RWPE2 (cell line): ENCODE measurements at regions not wholly inside any gene's neighbourhood (a gene's known extent, or its start where the extent isn't known, plus 50 kb on each side); places are given as distances from the start of the nearest gene placed in this dataset.

Experiments
- ATAC-seq: fragments of 200-7000 bp; cut with Tn5 transposase; 3 replicates; pipeline ENCODE4 v1.9.1; 2021; ENCODE audit warnings: low read depth
- DNase-seq: peaks from one replicate; pipeline ENCODE4 v3.0.0-alpha.2; 2020; ENCODE audit warnings: low spot score
- H3K27ac ChIP-seq: fragments of 450-650 bp; 2 replicates; pipeline ENCODE4 v1.5.1; 2017; ENCODE audit warnings: mild to moderate bottlenecking; ENCODE audit not compliant: poor library complexity, severe bottlenecking
- H3K27me3 ChIP-seq: fragments of 250-450 bp; sonication (Bioruptor Pico); 2 replicates; pipeline ENCODE4 v1.5.1; 2021; ENCODE audit warnings: mild to moderate bottlenecking, moderate library complexity; ENCODE audit not compliant: insufficient read depth, poor library complexity, severe bottlenecking
- H3K36me3 ChIP-seq: fragments of 250-450 bp; sonication (Bioruptor Pico); 2 replicates; pipeline ENCODE4 v1.5.1; 2020; ENCODE audit warnings: low read depth, mild to moderate bottlenecking, moderate library complexity
- H3K4me1 ChIP-seq: fragments of 250-450 bp; sonication (Bioruptor Pico); 2 replicates; pipeline ENCODE4 v1.5.1; 2021; ENCODE audit warnings: mild to moderate bottlenecking, moderate library complexity; ENCODE audit not compliant: insufficient read depth, poor library complexity, severe bottlenecking
- H3K4me3 ChIP-seq: fragments of 250-450 bp; sonication (Bioruptor Pico); 2 replicates; pipeline ENCODE4 v1.5.1; 2021; ENCODE audit warnings: mild to moderate bottlenecking, moderate library complexity; ENCODE audit not compliant: severe bottlenecking
- H3K9me3 ChIP-seq: fragments of 250-450 bp; sonication (Bioruptor Pico); 2 replicates; pipeline ENCODE4 v1.5.1; 2021; ENCODE audit warnings: mild to moderate bottlenecking, moderate library complexity; ENCODE audit not compliant: severe bottlenecking
- TF ChIP-seq, protein P1 (sequence below): fragments of 450-650 bp; IDR thresholded peaks from one replicate; pipeline ENCODE4 v1.5.1; 2017; ENCODE audit warnings: mild to moderate bottlenecking, moderate library complexity; ENCODE audit not compliant: poor library complexity, severe bottlenecking

DNA sequence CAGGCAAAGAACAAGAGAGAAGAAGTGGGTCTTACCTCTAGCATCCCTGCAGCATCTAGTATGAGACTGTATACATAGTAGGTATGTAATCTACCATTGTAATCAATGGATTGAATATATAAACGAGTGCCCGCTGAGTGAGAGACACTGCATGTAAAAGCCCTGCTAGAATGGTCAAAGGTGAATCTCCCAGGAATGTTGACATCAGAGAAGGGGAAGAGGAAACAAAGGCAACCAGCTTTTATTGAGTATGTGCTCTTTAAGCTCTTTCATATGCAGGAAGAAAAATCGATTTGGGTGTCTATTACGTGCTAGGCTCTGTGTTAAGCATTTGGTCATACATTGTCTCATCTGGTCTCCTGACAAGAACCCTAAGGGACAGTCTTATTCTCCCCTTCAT lies 91.9 kb upstream of the KLHL13 start:
- no peaks in the 10 kb centered on the region for H3K27me3 ChIP-seq
- no peaks in the 10 kb centered on the region for H3K4me1 ChIP-seq
- ATAC-seq = no peak
- DNase-seq = no peak
- no peak overlapping the region for H3K4me3 ChIP-seq
- no peaks in the 10 kb centered on the region for H3K9me3 ChIP-seq
- TF ChIP-seq, protein P1, sequence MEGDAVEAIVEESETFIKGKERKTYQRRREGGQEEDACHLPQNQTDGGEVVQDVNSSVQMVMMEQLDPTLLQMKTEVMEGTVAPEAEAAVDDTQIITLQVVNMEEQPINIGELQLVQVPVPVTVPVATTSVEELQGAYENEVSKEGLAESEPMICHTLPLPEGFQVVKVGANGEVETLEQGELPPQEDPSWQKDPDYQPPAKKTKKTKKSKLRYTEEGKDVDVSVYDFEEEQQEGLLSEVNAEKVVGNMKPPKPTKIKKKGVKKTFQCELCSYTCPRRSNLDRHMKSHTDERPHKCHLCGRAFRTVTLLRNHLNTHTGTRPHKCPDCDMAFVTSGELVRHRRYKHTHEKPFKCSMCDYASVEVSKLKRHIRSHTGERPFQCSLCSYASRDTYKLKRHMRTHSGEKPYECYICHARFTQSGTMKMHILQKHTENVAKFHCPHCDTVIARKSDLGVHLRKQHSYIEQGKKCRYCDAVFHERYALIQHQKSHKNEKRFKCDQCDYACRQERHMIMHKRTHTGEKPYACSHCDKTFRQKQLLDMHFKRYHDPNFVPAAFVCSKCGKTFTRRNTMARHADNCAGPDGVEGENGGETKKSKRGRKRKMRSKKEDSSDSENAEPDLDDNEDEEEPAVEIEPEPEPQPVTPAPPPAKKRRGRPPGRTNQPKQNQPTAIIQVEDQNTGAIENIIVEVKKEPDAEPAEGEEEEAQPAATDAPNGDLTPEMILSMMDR = no peak
- H3K27ac ChIP-seq = no peak overlapping the region
- H3K36me3 ChIP-seq = no peaks in the 10 kb centered on the region

DNA sequence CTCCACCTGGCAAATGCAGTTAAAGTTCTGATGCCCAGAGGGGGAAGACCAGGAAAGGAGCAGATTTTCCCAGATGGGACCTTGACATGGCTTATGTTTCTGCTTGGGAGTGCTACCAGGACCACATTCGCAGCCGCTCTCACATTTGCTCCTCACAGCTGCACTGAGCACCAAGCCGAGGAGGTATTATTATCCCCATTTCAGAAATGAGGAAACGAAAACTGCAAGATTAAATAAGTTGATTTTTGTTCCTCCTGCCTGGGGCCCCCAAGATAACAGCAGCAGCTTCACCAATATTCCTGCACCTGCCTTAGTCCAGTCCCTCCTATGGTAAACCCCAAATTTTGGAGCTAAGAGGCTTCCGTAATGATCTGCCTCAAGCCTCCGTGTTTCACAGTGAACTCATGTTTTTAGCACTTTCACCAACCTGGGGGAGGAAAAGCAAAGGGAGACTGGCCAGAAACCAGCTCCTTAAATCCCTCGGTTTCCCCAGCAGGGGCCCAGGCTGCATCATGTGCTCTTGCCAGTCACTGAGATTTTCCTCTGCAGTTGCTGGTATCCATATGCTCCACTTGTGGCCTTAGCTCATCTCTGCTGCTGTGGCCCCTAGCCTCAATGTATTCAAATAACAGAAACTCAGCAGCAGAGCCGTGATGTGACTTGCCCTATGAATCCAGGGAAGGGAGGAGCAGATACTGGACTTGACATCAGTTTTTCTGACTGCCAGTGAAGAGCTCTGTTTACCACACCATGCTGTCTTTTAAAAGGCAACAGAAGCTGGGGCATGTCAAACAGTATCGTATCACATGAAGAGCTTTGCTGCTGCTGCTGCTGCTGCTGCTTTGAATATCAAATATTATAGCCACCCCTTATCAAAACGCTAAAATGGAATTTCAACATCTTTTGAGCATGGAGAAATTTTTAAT lies 95.5 kb upstream of the KLHL13 start:
- TF ChIP-seq, protein P1 = no peak

DNA sequence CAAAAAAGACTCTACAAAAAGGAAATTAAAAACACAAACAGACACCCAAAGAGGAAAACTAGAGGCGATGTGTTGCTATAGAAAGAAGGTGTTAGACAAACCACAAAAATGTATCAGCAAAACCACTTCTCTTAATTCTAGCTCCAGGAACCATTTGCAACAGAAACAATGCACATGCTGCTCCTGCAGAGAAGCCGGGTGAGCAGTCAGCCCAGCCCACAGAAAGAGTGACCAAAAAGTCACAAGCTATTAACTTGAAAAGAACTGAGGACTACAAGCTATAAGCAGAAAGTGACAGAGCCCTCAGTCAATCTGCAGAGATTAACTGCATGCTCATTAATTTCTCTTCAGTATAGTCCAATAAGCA lies 96.2 kb upstream of the KLHL13 start:
- ATAC-seq = no peak
- H3K4me3 ChIP-seq = no peak overlapping the region
- no peak for DNase-seq
- no peaks in the 10 kb centered on the region for H3K4me1 ChIP-seq
- TF ChIP-seq, protein P1 = no peak
- H3K27ac ChIP-seq = no peak overlapping the region
- H3K36me3 ChIP-seq = no peaks in the 10 kb centered on the region
- H3K9me3 ChIP-seq = no peaks in the 10 kb centered on the region
- H3K27me3 ChIP-seq = no peaks in the 10 kb centered on the region

More for the DNA sequence above, 95.5 kb upstream of the KLHL13 start:
- Histone ChIP-seq H3K27me3 (no peaks in the 10 kb centered on the region), H3K27ac (no peak overlapping the region), H3K9me3 (no peaks in the 10 kb centered on the region), H3K4me3 (no peak overlapping the region), H3K4me1 (no peaks in the 10 kb centered on the region), H3K36me3 (no peaks in the 10 kb centered on the region)
- DNase-seq = no peak
- ATAC-seq = no peak

DNA sequence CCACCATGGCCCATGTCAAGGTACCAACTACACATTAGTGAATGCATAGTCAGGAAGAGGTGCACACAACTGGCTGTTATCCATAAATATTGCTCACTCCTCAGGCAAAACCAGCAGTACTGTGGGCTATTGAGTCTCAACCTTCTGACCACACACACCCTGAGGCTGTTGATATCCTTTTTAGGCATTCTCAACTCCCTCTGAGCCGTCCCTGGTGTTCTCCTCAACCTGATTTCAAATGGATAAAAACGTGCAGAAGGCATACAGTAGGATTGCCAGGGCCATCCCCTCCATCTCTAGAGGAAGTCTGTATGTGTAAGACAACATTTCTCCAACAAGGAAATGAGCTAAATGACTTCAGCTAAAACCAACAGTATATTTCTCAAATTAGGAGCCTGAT lies 98.7 kb upstream of the KLHL13 start:
- no peaks in the 10 kb centered on the region for H3K36me3 ChIP-seq
- no peak overlapping the region for H3K27ac ChIP-seq
- no peaks in the 10 kb centered on the region for H3K9me3 ChIP-seq
- TF ChIP-seq, protein P1 = no peak
- no peaks in the 10 kb centered on the region for H3K4me1 ChIP-seq
- DNase-seq (no peak), ATAC-seq (no peak)
- H3K4me3 ChIP-seq = no peak overlapping the region
- no peaks in the 10 kb centered on the region for H3K27me3 ChIP-seq

DNA sequence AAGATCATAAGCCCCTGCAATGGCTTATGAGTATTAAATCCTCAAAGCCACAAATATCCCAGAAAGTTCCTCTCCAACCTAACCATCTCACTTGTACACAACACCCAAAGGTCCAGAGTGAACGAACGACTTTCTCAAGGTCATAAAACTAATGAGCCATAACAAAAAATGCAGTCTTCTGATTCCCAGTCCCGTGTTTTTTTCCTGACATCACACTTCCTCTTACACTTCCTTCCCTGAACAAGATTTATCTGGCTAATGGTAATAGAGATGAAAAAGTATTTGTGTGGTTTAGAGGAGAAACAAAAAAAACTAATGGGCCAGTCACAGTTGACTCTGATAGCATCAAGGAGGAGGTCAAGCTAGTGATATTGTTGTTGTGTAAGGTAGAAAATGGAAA lies 99.5 kb upstream of the KLHL13 start:
- H3K27me3 ChIP-seq = no peaks in the 10 kb centered on the region
- TF ChIP-seq, protein P1 = no peak
- H3K4me3 ChIP-seq = no peak overlapping the region
- no peaks in the 10 kb centered on the region for H3K9me3 ChIP-seq
- H3K27ac ChIP-seq = no peak overlapping the region
- H3K36me3 ChIP-seq = no peaks in the 10 kb centered on the region
- DNase-seq = no peak
- H3K4me1 ChIP-seq = no peaks in the 10 kb centered on the region
- no peak for ATAC-seq
